ENCODE measurements at regions not wholly inside any gene's neighbourhood (a gene's known extent, or its start where the extent isn't known, plus 50 kb on each side); places are given as distances from the start of the nearest gene placed in this dataset.

GRCh38 chr3:72678867-72679266, 169.4 kb downstream of the SHQ1 start:
- H3K27ac ChIP-seq (ENCODE audit: insufficient read depth, low read length, poor library complexity, severe bottlenecking), result no peak overlapping the region
- no peak overlapping the region for H3K4me3 ChIP-seq (ENCODE audit: insufficient read depth, low read depth, low read length, poor library complexity, severe bottlenecking)
- no peaks in the 10 kb centered on the region for H3K4me1 ChIP-seq (ENCODE audit: control insufficient read depth, insufficient read depth, low read length, poor library complexity, severe bottlenecking)
- no peaks in the 10 kb centered on the region for H3K36me3 ChIP-seq (ENCODE audit: control insufficient read depth, insufficient read depth, low read length)
- H3K9me3 ChIP-seq (ENCODE audit: control insufficient read depth, low read length), result no peaks in the 10 kb centered on the region
- DNase-seq, result no peak
- no peaks in the 10 kb centered on the region for H3K27me3 ChIP-seq (replicated peaks; ENCODE audit: control insufficient read depth, insufficient read depth, low read length, poor library complexity, severe bottlenecking)

GRCh38 chr3:72678380-72678779, 169.9 kb downstream of the SHQ1 start:
- no peaks in the 10 kb centered on the region for H3K27me3 ChIP-seq (replicated peaks; ENCODE audit: control insufficient read depth, insufficient read depth, low read length, poor library complexity, severe bottlenecking)
- DNase-seq, result no peak
- no peaks in the 10 kb centered on the region for H3K4me1 ChIP-seq (ENCODE audit: control insufficient read depth, insufficient read depth, low read length, poor library complexity, severe bottlenecking)
- H3K4me3 ChIP-seq (ENCODE audit: insufficient read depth, low read depth, low read length, poor library complexity, severe bottlenecking), result no peak overlapping the region
- no peak overlapping the region for H3K27ac ChIP-seq (ENCODE audit: insufficient read depth, low read length, poor library complexity, severe bottlenecking)
- H3K36me3 ChIP-seq (ENCODE audit: control insufficient read depth, insufficient read depth, low read length), result no peaks in the 10 kb centered on the region
- H3K9me3 ChIP-seq (ENCODE audit: control insufficient read depth, low read length), result no peaks in the 10 kb centered on the region

- H3K36me3 ChIP-seq (ENCODE audit: control insufficient read depth, insufficient read depth, low read length), result no peaks in the 10 kb centered on the region
- DNase-seq, result no peak
- H3K4me1 ChIP-seq (ENCODE audit: control insufficient read depth, insufficient read depth, low read length, poor library complexity, severe bottlenecking), result no peaks in the 10 kb centered on the region
- no peaks in the 10 kb centered on the region for H3K27me3 ChIP-seq (replicated peaks; ENCODE audit: control insufficient read depth, insufficient read depth, low read length, poor library complexity, severe bottlenecking)
- no peaks in the 10 kb centered on the region for H3K9me3 ChIP-seq (ENCODE audit: control insufficient read depth, low read length)
- no peak overlapping the region for H3K4me3 ChIP-seq (ENCODE audit: insufficient read depth, low read depth, low read length, poor library complexity, severe bottlenecking)
- H3K27ac ChIP-seq (ENCODE audit: insufficient read depth, low read length, poor library complexity, severe bottlenecking), result no peak overlapping the region
Measured at GRCh38 chr3:72675243-72675642, 173.0 kb downstream of the SHQ1 start.

GRCh38 chr3:72673011-72673771, 175.1 kb downstream of the SHQ1 start:
- Histone ChIP-seq H3K9me3 (ENCODE audit: control insufficient read depth, low read length) (no peaks in the 10 kb centered on the region), H3K4me3 (ENCODE audit: insufficient read depth, low read depth, low read length, poor library complexity, severe bottlenecking) (no peak overlapping the region), H3K4me1 (ENCODE audit: control insufficient read depth, insufficient read depth, low read length, poor library complexity, severe bottlenecking) (no peaks in the 10 kb centered on the region), H3K27me3 (replicated peaks; ENCODE audit: control insufficient read depth, insufficient read depth, low read length, poor library complexity, severe bottlenecking) (no peaks in the 10 kb centered on the region), H3K36me3 (ENCODE audit: control insufficient read depth, insufficient read depth, low read length) (no peaks in the 10 kb centered on the region), H3K27ac (ENCODE audit: insufficient read depth, low read length, poor library complexity, severe bottlenecking) (no peak overlapping the region)
- no peak for DNase-seq

GRCh38 chr3:72669224-72669623, 179.0 kb downstream of the SHQ1 start:
- Histone ChIP-seq H3K27ac (ENCODE audit: insufficient read depth, low read length, poor library complexity, severe bottlenecking) (no peak overlapping the region), H3K9me3 (ENCODE audit: control insufficient read depth, low read length) (no peaks in the 10 kb centered on the region), H3K4me1 (ENCODE audit: control insufficient read depth, insufficient read depth, low read length, poor library complexity, severe bottlenecking) (no peaks in the 10 kb centered on the region), H3K36me3 (ENCODE audit: control insufficient read depth, insufficient read depth, low read length) (no peaks in the 10 kb centered on the region), H3K4me3 (ENCODE audit: insufficient read depth, low read depth, low read length, poor library complexity, severe bottlenecking) (no peak overlapping the region), H3K27me3 (replicated peaks; ENCODE audit: control insufficient read depth, insufficient read depth, low read length, poor library complexity, severe bottlenecking) (no peaks in the 10 kb centered on the region)
- no peak for DNase-seq

GRCh38 chr3:72666447-72666755, 181.8 kb downstream of the SHQ1 start:
- DNase-seq, result no peak
- no peaks in the 10 kb centered on the region for H3K4me1 ChIP-seq (ENCODE audit: control insufficient read depth, insufficient read depth, low read length, poor library complexity, severe bottlenecking)
- H3K9me3 ChIP-seq (ENCODE audit: control insufficient read depth, low read length), result no peaks in the 10 kb centered on the region
- H3K4me3 ChIP-seq (ENCODE audit: insufficient read depth, low read depth, low read length, poor library complexity, severe bottlenecking), result no peak overlapping the region
- no peak overlapping the region for H3K27ac ChIP-seq (ENCODE audit: insufficient read depth, low read length, poor library complexity, severe bottlenecking)
- H3K36me3 ChIP-seq (ENCODE audit: control insufficient read depth, insufficient read depth, low read length), result no peaks in the 10 kb centered on the region
- H3K27me3 ChIP-seq (replicated peaks; ENCODE audit: control insufficient read depth, insufficient read depth, low read length, poor library complexity, severe bottlenecking), result no peaks in the 10 kb centered on the region

- no peaks in the 10 kb centered on the region for H3K36me3 ChIP-seq (ENCODE audit: control insufficient read depth, insufficient read depth, low read length)
- H3K4me1 ChIP-seq (ENCODE audit: control insufficient read depth, insufficient read depth, low read length, poor library complexity, severe bottlenecking), result no peaks in the 10 kb centered on the region
- H3K27ac ChIP-seq (ENCODE audit: insufficient read depth, low read length, poor library complexity, severe bottlenecking), result no peak overlapping the region
- no peak overlapping the region for H3K4me3 ChIP-seq (ENCODE audit: insufficient read depth, low read depth, low read length, poor library complexity, severe bottlenecking)
- DNase-seq, result peak in 1 of 3 donors; percentile 38
- no peaks in the 10 kb centered on the region for H3K9me3 ChIP-seq (ENCODE audit: control insufficient read depth, low read length)
- no peaks in the 10 kb centered on the region for H3K27me3 ChIP-seq (replicated peaks; ENCODE audit: control insufficient read depth, insufficient read depth, low read length, poor library complexity, severe bottlenecking)
Measured at GRCh38 chr3:72665701-72666446, 182.4 kb downstream of the SHQ1 start.

GRCh38 chr3:72665103-72665502, 183.1 kb downstream of the SHQ1 start:
- Histone ChIP-seq H3K9me3 (ENCODE audit: control insufficient read depth, low read length) (no peaks in the 10 kb centered on the region), H3K4me1 (ENCODE audit: control insufficient read depth, insufficient read depth, low read length, poor library complexity, severe bottlenecking) (no peaks in the 10 kb centered on the region), H3K4me3 (ENCODE audit: insufficient read depth, low read depth, low read length, poor library complexity, severe bottlenecking) (no peak overlapping the region), H3K36me3 (ENCODE audit: control insufficient read depth, insufficient read depth, low read length) (no peaks in the 10 kb centered on the region), H3K27me3 (replicated peaks; ENCODE audit: control insufficient read depth, insufficient read depth, low read length, poor library complexity, severe bottlenecking) (no peaks in the 10 kb centered on the region), H3K27ac (ENCODE audit: insufficient read depth, low read length, poor library complexity, severe bottlenecking) (no peak overlapping the region)
- DNase-seq, result no peak

- H3K36me3 ChIP-seq (ENCODE audit: control insufficient read depth, insufficient read depth, low read length), result no peaks in the 10 kb centered on the region
- no peaks in the 10 kb centered on the region for H3K27me3 ChIP-seq (replicated peaks; ENCODE audit: control insufficient read depth, insufficient read depth, low read length, poor library complexity, severe bottlenecking)
- DNase-seq, result no peak
- H3K4me3 ChIP-seq (ENCODE audit: insufficient read depth, low read depth, low read length, poor library complexity, severe bottlenecking), result no peak overlapping the region
- H3K9me3 ChIP-seq (ENCODE audit: control insufficient read depth, low read length), result no peaks in the 10 kb centered on the region
- no peaks in the 10 kb centered on the region for H3K4me1 ChIP-seq (ENCODE audit: control insufficient read depth, insufficient read depth, low read length, poor library complexity, severe bottlenecking)
- H3K27ac ChIP-seq (ENCODE audit: insufficient read depth, low read length, poor library complexity, severe bottlenecking), result no peak overlapping the region
Measured at GRCh38 chr3:72664184-72664975, 183.9 kb downstream of the SHQ1 start.

GRCh38 chr3:72663429-72663828, 184.8 kb downstream of the SHQ1 start:
- no peaks in the 10 kb centered on the region for H3K36me3 ChIP-seq (ENCODE audit: control insufficient read depth, insufficient read depth, low read length)
- H3K4me3 ChIP-seq (ENCODE audit: insufficient read depth, low read depth, low read length, poor library complexity, severe bottlenecking), result no peak overlapping the region
- H3K9me3 ChIP-seq (ENCODE audit: control insufficient read depth, low read length), result no peaks in the 10 kb centered on the region
- H3K27ac ChIP-seq (ENCODE audit: insufficient read depth, low read length, poor library complexity, severe bottlenecking), result no peak overlapping the region
- DNase-seq, result no peak
- H3K4me1 ChIP-seq (ENCODE audit: control insufficient read depth, insufficient read depth, low read length, poor library complexity, severe bottlenecking), result no peaks in the 10 kb centered on the region
- no peaks in the 10 kb centered on the region for H3K27me3 ChIP-seq (replicated peaks; ENCODE audit: control insufficient read depth, insufficient read depth, low read length, poor library complexity, severe bottlenecking)
